ENCODE measurements at regions not wholly inside any gene's neighbourhood (a gene's known extent, or its start where the extent isn't known, plus 50 kb on each side); places are given as distances from the start of the nearest gene placed in this dataset.

GRCh38 chrX:149272690-149273463 is 232.2 kb downstream of the IDS start:
- DNase-seq = no peak

GRCh38 chrX:149267878-149268813 is 237.0 kb downstream of the IDS start:
- DNase-seq = no peak

- no peak for DNase-seq
Observed at GRCh38 chrX:149262086-149262485, 243.0 kb downstream of the IDS start.

- no peak for DNase-seq
Observed at GRCh38 chrX:149259241-149259640, 245.9 kb downstream of the IDS start.

- no peak for DNase-seq
Observed at GRCh38 chrX:149255860-149256259, 249.2 kb downstream of the IDS start.

GRCh38 chrX:149248073-149248625 is 257.0 kb downstream of the IDS start:
- no peak for DNase-seq

GRCh38 chrX:149230689-149231088 is 274.4 kb downstream of the IDS start:
- no peak for DNase-seq

GRCh38 chrX:149223854-149224253 is 281.3 kb downstream of the IDS start:
- no peak for DNase-seq

- no peak for DNase-seq
Observed at GRCh38 chrX:149222040-149222439, 283.1 kb downstream of the IDS start.

GRCh38 chrX:149221230-149221629 is 283.9 kb downstream of the IDS start:
- DNase-seq = no peak

GRCh38 chrX:149213264-149213663 is 291.8 kb downstream of the IDS start:
- DNase-seq = no peak

- DNase-seq = no peak
Observed at GRCh38 chrX:149208307-149208706, 296.8 kb downstream of the IDS start.

- no peak for DNase-seq
Observed at GRCh38 chrX:149207518-149207917, 297.6 kb downstream of the IDS start.

- DNase-seq = no peak
Observed at GRCh38 chrX:149205937-149206336, 299.2 kb downstream of the IDS start.

GRCh38 chrX:149205081-149205480 is 300.0 kb downstream of the IDS start:
- DNase-seq = no peak

GRCh38 chrX:149199734-149200133 is 305.4 kb downstream of the IDS start:
- DNase-seq = no peak

- DNase-seq = no peak
Observed at GRCh38 chrX:149198980-149199732, 305.9 kb downstream of the IDS start.

- no peak for DNase-seq
Observed at GRCh38 chrX:149185087-149185486, 320.0 kb downstream of the IDS start.

GRCh38 chrX:149161435-149162088 is 343.5 kb downstream of the IDS start:
- no peak for DNase-seq

- no peak for DNase-seq
Observed at GRCh38 chrX:149157976-149158375, 347.1 kb downstream of the IDS start.

- DNase-seq = no peak
Observed at GRCh38 chrX:149152941-149153340, 352.2 kb downstream of the IDS start.

Data from CD4-positive, alpha-beta T cell treated with Interleukin-17A for 4 hours (primary cell).